ENCODE measurements at regions not wholly inside any gene's neighbourhood (a gene's known extent, or its start where the extent isn't known, plus 50 kb on each side); places are given as distances from the start of the nearest gene placed in this dataset.

DNA sequence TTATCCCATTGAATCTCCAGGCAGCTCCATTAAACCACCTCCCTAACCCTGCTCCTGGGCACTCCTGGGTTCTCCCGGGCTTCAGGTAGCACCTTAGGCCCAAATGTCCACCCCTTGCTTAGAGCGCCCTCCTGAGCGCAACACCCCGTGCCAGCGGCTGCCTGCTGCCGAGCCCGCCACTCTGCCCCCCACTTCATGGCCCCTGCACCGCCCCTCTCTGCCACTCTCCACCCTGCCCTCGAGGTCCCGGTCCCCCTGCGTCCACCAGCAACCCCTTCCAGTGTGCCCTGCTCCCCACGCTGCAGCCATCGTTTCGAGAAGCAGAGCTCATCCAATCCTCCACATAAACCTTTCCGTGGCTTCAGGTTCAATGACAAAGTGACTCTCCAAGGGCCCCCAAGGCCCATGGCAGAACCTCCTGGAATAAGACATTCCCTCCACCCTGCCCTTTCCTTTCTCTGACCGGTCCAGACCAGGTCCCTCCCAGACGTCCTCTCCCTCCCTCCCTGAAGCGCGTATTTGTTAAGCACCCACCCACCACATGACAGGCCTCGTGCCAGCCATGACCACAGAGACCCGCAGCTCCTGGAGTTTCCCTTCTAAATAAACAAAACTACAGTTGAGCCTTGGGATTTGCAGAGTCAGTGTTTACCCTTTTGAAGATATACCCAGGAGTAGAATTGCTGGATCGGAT is 66.6 kb downstream of the ARHGEF18 start:
- Histone ChIP-seq H3K27me3 (ENCODE audit: control insufficient read depth, insufficient read depth, low read length) (no peaks in the 10 kb centered on the region), H3K4me1 (ENCODE audit: control insufficient read depth, insufficient read depth, low read length) (peaks cover 5% of the 10 kb centered on the region; the same call in 1 of the 2 replicates), H3K36me3 (ENCODE audit: control insufficient read depth, insufficient read depth, low read length) (no peaks in the 10 kb centered on the region), H3K4me3 (ENCODE audit: low read depth in 2 of 2, low read length in 2 of 2) (no peak overlapping the region), H3K27ac (ENCODE audit: low read length) (no peak overlapping the region), H3K9me3 (ENCODE audit: control insufficient read depth, insufficient read depth, low read depth, low read length) (no peaks in the 10 kb centered on the region)
- ChIA-PET POLR2A (interaction anchor here (0.6 kb wide), 1 partner anchor 19 kb away, joined by 3 read pairs; no protein-coding TSS in a partner anchor), CTCF (interaction anchor here (0.5 kb wide), 1 partner anchor 35 kb away, joined by 4 read pairs; no protein-coding TSS in a partner anchor)
- DNase-seq (ENCODE audit: low read depth, low spot score) (no peak), ATAC-seq (peak; percentile 54)
- intact Hi-C loops (cut with micrococcal nuclease; ENCODE audit: unreplicated experiment) (no loop called here), in situ Hi-C loops (cut with HindIII; ENCODE audit: low pct_unique_long_range_greater_than_20kb, low sequenced_read_pairs) (no loop called here)
- no TSS peak for BruUV-seq (replicated peaks)
- TF ChIP-seq REST (IDR thresholded peaks at IDR 0.05; ENCODE audit: insufficient read depth in 1 of 2, low read depth in 2 of 2, low read length in 1 of 2) (no peak), POLR2AphosphoS5 (IDR thresholded peaks at IDR 0.05; ENCODE audit: low read depth, low read length) (no peak), TCF7L2 (IDR thresholded peaks at IDR 0.05; ENCODE audit: low read depth, low read length) (no peak), CTCF (IDR thresholded peaks at IDR 0.05) (no peak), SIN3A (IDR thresholded peaks at IDR 0.05; ENCODE audit: borderline replicate concordance, insufficient read depth, low read depth, low read length) (no peak)

- Histone ChIP-seq H3K4me1 (ENCODE audit: control insufficient read depth, insufficient read depth, low read length) (peaks cover 5% of the 10 kb centered on the region; the same call in 1 of the 2 replicates), H3K27ac (ENCODE audit: low read length) (no peak overlapping the region), H3K36me3 (ENCODE audit: control insufficient read depth, insufficient read depth, low read length) (no peaks in the 10 kb centered on the region), H3K4me3 (ENCODE audit: low read depth in 2 of 2, low read length in 2 of 2) (no peak overlapping the region), H3K27me3 (ENCODE audit: control insufficient read depth, insufficient read depth, low read length) (no peaks in the 10 kb centered on the region), H3K9me3 (ENCODE audit: control insufficient read depth, insufficient read depth, low read depth, low read length) (no peaks in the 10 kb centered on the region)
- ATAC-seq (no peak), DNase-seq (ENCODE audit: low read depth, low spot score) (no peak)
- ChIA-PET CTCF (no interaction called here), POLR2A (no interaction called here)
- intact Hi-C loops (cut with micrococcal nuclease; ENCODE audit: unreplicated experiment), result no loop called here
- in situ Hi-C loops (cut with HindIII; ENCODE audit: low pct_unique_long_range_greater_than_20kb, low sequenced_read_pairs), result no loop called here
- no TSS peak for BruUV-seq (replicated peaks)
- TF ChIP-seq REST (IDR thresholded peaks at IDR 0.05; ENCODE audit: insufficient read depth in 1 of 2, low read depth in 2 of 2, low read length in 1 of 2), result no peak
- TF ChIP-seq SIN3A (IDR thresholded peaks at IDR 0.05; ENCODE audit: borderline replicate concordance, insufficient read depth, low read depth, low read length), result no peak
- no peak for TF ChIP-seq TCF7L2 (IDR thresholded peaks at IDR 0.05; ENCODE audit: low read depth, low read length)
- no peak for TF ChIP-seq CTCF (IDR thresholded peaks at IDR 0.05)
- no peak for TF ChIP-seq POLR2AphosphoS5 (IDR thresholded peaks at IDR 0.05; ENCODE audit: low read depth, low read length)
Measured at GRCh38 chr19:7415857-7416371, 67.2 kb downstream of the ARHGEF18 start.
